B cell (primary cell): ENCODE measurements at regions not wholly inside any gene's neighbourhood (a gene's known extent, or its start where the extent isn't known, plus 50 kb on each side); places are given as distances from the start of the nearest gene placed in this dataset.

ENCODE experiments used
- EZH2 ChIP-seq: IDR thresholded peaks from 2 replicates; pipeline ENCODE4 v1.6.1; 2012; ENCODE audit warnings: borderline replicate concordance, low read depth, mild to moderate bottlenecking, moderate library complexity, low read length; ENCODE audit not compliant: insufficient read depth, poor library complexity, severe bottlenecking
- TF ChIP-seq, protein P1 (sequence below): fragments of 200-600 bp; IDR thresholded peaks from one replicate; pipeline ENCODE4 v1.8.0; 2022; ENCODE audit warnings: antibody characterized with exemption, mild to moderate bottlenecking

DNA sequence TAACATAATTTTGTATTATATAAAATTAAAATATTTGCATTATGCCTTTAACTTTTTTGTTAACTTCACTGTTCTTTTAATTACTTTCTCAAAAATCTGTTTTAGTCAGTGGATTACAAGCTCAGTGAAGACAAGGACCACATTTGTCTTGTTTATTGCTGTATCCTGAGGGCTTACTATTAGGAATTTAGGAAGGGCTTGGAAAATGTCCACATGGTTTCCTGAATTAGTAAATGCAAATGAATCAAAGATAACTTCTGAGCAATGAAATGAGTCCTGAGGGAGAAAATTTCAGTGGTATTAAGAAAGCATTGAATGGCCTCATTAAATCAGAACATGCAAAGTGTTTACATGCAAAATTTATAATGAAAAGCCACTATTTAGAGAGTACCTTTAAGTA lies 1293.2 kb upstream of the GOT2 start:
- TF ChIP-seq, protein P1, sequence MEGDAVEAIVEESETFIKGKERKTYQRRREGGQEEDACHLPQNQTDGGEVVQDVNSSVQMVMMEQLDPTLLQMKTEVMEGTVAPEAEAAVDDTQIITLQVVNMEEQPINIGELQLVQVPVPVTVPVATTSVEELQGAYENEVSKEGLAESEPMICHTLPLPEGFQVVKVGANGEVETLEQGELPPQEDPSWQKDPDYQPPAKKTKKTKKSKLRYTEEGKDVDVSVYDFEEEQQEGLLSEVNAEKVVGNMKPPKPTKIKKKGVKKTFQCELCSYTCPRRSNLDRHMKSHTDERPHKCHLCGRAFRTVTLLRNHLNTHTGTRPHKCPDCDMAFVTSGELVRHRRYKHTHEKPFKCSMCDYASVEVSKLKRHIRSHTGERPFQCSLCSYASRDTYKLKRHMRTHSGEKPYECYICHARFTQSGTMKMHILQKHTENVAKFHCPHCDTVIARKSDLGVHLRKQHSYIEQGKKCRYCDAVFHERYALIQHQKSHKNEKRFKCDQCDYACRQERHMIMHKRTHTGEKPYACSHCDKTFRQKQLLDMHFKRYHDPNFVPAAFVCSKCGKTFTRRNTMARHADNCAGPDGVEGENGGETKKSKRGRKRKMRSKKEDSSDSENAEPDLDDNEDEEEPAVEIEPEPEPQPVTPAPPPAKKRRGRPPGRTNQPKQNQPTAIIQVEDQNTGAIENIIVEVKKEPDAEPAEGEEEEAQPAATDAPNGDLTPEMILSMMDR = no peak
- TF ChIP-seq EZH2 = no peak
